T-helper 17 cell (primary cell): ENCODE measurements at regions not wholly inside any gene's neighbourhood (a gene's known extent, or its start where the extent isn't known, plus 50 kb on each side); places are given as distances from the start of the nearest gene placed in this dataset.
"Not testable (repeated sequence)": the region's sequence is repeated elsewhere in the genome, so short reads cannot be mapped to it uniquely, and the experiment has no call there.

ENCODE experiments used
- ATAC-seq: fragments of 150-1000 bp; cut with Tn5 transposase; 2 replicates; pipeline ENCODE4 v1.10.0; 2021; ENCODE audit warnings: mild to moderate bottlenecking, moderate library complexity
- DNase-seq, 3 donors: peaks; one replicate each; pipeline versions ENCODE4 v3.0.0 to v3.0.0-alpha.2; 2020 to 2021
- H3K9me3 ChIP-seq: one replicate; pipeline ENCODE4 v1.7.0; 2013; ENCODE audit warnings: low read length, mild to moderate bottlenecking; ENCODE audit not compliant: control insufficient read depth, poor library complexity, severe bottlenecking
- H3K27ac Mint-ChIP-seq: one replicate; pipeline ENCODE4 v1.8.0; 2022; ENCODE audit warnings: mild to moderate bottlenecking, moderate library complexity, mixed read lengths
- H3K27me3 Mint-ChIP-seq: one replicate; pipeline ENCODE4 v1.8.0; 2022; ENCODE audit warnings: mixed read lengths
- H3K36me3 Mint-ChIP-seq: one replicate; pipeline ENCODE4 v1.8.0; 2022; ENCODE audit warnings: low read depth, mixed read lengths
- H3K4me1 Mint-ChIP-seq: one replicate; pipeline ENCODE4 v1.8.0; 2022; ENCODE audit warnings: mild to moderate bottlenecking, mixed read lengths
- H3K4me3 Mint-ChIP-seq: one replicate; pipeline ENCODE4 v1.8.0; 2022; ENCODE audit warnings: mild to moderate bottlenecking, moderate library complexity, mixed read lengths

- Mint-ChIP-seq H3K4me1 (peaks cover 3% of the 10 kb centered on the region), H3K27me3 (peaks cover 18% of the 10 kb centered on the region), H3K27ac (no peak overlapping the region), H3K36me3 (no peaks in the 10 kb centered on the region), H3K4me3 (no peak overlapping the region)
- no peak for ATAC-seq
- no peak for DNase-seq
- H3K9me3 ChIP-seq: no peaks in the 10 kb centered on the region
Measured at GRCh38 chr10:30738416-30738815, 108.9 kb upstream of the LYZL2 start.

DNA sequence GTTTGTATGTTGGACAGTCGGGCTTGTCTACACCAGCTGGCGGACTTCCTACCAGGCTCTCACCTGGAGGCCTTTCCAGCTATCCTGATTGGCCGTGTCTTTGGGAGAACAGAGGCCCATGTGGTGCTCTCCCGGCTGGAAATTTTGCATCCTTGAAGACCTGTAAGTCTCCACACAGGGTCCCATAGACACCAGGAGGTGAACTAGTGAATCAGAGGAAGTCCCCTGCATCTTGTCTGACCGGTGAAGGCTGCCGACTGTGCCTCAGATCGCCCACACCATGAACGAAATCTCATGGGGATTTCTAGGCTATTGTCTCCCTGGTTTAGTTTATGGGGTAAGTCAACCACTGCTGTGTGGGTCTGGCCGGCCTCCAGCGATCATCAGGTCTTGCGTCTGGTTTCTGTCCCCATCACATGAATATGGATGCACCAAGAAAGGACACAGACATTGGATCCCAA lies 108.4 kb upstream of the LYZL2 start:
- ATAC-seq (no peak), DNase-seq (no peak)
- Mint-ChIP-seq H3K4me1 (peaks cover 3% of the 10 kb centered on the region), H3K36me3 (no peaks in the 10 kb centered on the region), H3K27ac (no peak overlapping the region), H3K27me3 (peaks cover 18% of the 10 kb centered on the region), H3K4me3 (no peak overlapping the region)
- no peaks in the 10 kb centered on the region for H3K9me3 ChIP-seq

DNA sequence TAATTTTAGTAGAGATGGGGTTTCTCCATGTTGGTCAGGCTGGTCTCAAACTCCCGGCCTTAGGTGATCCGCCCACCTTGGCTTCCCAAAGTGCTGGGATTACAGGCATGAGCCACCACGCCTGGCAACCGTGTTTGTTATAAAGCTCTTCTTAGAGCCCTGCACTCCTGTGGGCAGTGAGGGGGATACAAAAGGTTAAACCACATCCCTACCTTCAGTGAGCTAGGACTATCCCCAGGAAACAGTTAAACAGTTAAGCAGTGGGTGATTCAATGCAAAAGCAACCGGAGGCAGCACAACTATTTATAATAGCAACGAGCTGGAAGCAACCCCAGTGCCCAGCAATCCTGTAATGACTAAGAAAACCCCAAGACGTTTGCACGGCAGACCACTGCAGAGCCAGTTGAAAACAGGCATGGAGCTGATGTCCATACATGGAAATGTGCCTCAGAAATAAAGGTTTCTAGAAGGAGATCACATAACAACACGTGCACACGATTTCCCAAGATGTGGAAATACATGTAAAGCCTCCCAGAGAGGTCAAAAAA lies 107.2 kb upstream of the LYZL2 start:
- no peaks in the 10 kb centered on the region for H3K4me1 Mint-ChIP-seq
- no peak for ATAC-seq
- no peaks in the 10 kb centered on the region for H3K9me3 ChIP-seq
- DNase-seq: no peak
- H3K27ac Mint-ChIP-seq: no peak overlapping the region
- H3K4me3 Mint-ChIP-seq: no peak overlapping the region
- H3K36me3 Mint-ChIP-seq: no peaks in the 10 kb centered on the region
- peaks cover 22% of the 10 kb centered on the region for H3K27me3 Mint-ChIP-seq

DNA sequence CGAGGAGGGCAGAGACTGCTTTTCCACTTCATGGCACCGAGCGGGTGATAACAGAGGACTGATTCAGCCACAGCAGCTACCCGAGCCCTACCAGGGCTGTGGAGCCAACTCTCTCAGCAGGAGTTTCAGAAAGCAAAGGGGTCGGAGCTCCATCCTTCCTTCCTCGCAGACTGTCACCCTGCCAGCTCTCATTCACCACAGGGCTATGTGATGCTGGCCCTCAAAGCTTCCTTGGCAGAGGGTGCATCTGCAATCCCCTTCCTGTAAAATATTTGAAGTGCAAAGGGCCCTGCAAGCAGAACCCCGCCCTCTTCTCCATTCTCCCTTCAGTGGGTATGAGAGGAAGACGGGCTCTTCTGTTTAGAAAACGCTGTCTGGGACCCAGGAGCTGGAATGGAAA lies 105.3 kb upstream of the LYZL2 start:
- peaks cover 22% of the 10 kb centered on the region for H3K27me3 Mint-ChIP-seq
- peaks cover 3% of the 10 kb centered on the region for H3K36me3 Mint-ChIP-seq
- H3K4me3 Mint-ChIP-seq: no peak overlapping the region
- DNase-seq (no peak), ATAC-seq (no peak)
- H3K27ac Mint-ChIP-seq: no peak overlapping the region
- no peaks in the 10 kb centered on the region for H3K9me3 ChIP-seq
- H3K4me1 Mint-ChIP-seq: peaks cover 2% of the 10 kb centered on the region

DNA sequence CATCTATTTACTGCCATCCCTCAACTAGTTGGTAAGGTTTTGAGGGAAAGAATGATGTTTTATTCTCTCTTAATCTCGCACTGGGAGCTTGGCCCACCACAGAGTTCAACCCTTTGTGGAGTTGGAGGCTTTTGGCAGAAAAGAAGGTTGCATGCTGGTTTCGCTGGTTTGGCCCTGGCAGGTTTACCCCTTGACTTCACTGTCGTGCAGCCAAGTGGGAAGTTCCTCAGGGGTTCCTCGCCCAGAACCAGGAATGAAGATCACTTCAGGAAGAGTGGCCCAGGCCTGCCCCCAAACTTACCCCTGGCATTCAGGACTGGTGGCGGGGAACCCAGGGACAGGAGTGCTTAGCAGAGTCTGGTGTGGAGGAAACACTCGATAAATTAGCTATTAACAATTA lies 103.1 kb upstream of the LYZL2 start:
- no peak overlapping the region for H3K27ac Mint-ChIP-seq

GRCh38 chr10:30731963-30732362 lies 102.4 kb upstream of the LYZL2 start:
- no peak overlapping the region for H3K27ac Mint-ChIP-seq
- ATAC-seq: no peak
- H3K4me1 Mint-ChIP-seq: peaks cover 2% of the 10 kb centered on the region
- H3K36me3 Mint-ChIP-seq: peaks cover 3% of the 10 kb centered on the region
- peaks cover 14% of the 10 kb centered on the region for H3K27me3 Mint-ChIP-seq
- no peak overlapping the region for H3K4me3 Mint-ChIP-seq
- no peaks in the 10 kb centered on the region for H3K9me3 ChIP-seq
- DNase-seq: no peak

More for the DNA sequence above, 103.1 kb upstream of the LYZL2 start:
- Mint-ChIP-seq H3K36me3 (peaks cover 3% of the 10 kb centered on the region), H3K4me3 (no peak overlapping the region), H3K27me3 (peaks cover 18% of the 10 kb centered on the region), H3K4me1 (peaks cover 2% of the 10 kb centered on the region)
- H3K9me3 ChIP-seq: no peaks in the 10 kb centered on the region
- no peak for DNase-seq
- ATAC-seq: no peak

DNA sequence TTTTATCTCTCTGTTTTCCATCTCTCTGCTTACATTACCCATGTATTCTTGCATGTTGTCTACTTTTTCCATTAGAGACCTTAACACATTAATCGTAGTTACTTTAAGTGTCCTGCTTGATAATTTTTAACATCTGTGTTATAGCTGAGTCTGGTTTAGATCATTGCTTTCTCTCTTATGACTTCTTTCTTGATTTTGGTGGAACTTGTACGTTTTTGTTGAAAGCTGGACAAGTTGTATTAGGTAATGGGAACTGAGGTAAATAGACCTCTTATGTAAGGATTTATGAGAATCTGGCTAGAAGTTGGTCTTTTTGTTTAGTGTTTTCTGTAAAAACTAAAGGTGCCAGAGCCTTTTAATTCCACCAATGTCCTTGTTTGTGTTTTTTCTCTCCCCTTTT lies 100.8 kb upstream of the LYZL2 start:
- Mint-ChIP-seq H3K27ac (no peak overlapping the region), H3K4me3 (no peak overlapping the region), H3K36me3 (peaks cover 3% of the 10 kb centered on the region), H3K4me1 (peaks cover 4% of the 10 kb centered on the region), H3K27me3 (peaks cover 9% of the 10 kb centered on the region)
- no peak for ATAC-seq
- H3K9me3 ChIP-seq: no peaks in the 10 kb centered on the region
- DNase-seq: no peak

DNA sequence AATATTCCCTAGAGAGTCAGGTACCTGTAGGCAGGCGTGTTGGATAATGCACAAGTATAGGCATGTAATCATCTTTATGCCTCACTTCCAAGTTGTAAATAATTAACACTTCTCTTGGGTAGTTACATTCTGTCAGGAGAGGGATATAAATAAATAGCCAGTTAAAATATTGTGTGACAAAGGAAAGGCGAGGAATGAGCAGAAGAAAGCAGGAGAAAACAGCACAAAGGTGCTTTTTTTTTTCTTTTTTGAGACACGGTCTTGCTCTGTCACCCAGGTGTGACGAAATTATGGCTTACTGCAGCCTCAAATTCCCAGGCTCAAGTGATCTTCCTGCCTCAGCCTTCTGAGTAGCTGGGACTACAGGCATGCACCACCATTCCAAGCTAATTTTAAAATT lies 99.2 kb upstream of the LYZL2 start:
- H3K4me3 Mint-ChIP-seq: no peak overlapping the region
- DNase-seq (no peak), ATAC-seq (no peak)
- H3K4me1 Mint-ChIP-seq: peaks cover 4% of the 10 kb centered on the region
- H3K27me3 Mint-ChIP-seq: peaks cover 9% of the 10 kb centered on the region
- H3K36me3 Mint-ChIP-seq: peaks cover 3% of the 10 kb centered on the region
- H3K27ac Mint-ChIP-seq: no peak overlapping the region
- no peaks in the 10 kb centered on the region for H3K9me3 ChIP-seq

- Mint-ChIP-seq H3K27me3 (peaks cover 9% of the 10 kb centered on the region), H3K27ac (no peak overlapping the region), H3K36me3 (peaks cover 3% of the 10 kb centered on the region), H3K4me3 (no peak overlapping the region), H3K4me1 (peaks cover 4% of the 10 kb centered on the region)
- DNase-seq (no peak), ATAC-seq (no peak)
- no peaks in the 10 kb centered on the region for H3K9me3 ChIP-seq
Measured at GRCh38 chr10:30728127-30728526, 98.6 kb upstream of the LYZL2 start.

DNA sequence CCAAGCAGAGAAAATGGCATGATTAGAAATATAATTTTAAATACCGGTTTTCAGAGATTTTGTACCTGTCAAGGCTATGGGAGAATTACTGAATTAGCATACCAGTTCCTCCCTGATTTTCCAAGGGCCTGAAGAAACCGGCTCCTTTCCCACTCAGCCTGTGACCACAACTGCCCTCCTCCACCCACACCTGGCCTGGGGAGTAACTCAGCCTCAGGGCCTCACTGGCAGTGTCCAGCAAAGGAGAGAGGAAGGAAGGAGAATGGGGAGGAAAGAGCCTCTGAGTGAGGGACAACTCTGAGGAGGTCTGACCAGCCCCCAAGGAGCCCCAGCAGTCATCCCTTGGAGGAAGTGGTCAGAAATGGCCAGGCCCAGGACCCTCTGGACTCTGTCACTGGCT lies 98.0 kb upstream of the LYZL2 start:
- H3K27me3 Mint-ChIP-seq: peaks cover 4% of the 10 kb centered on the region
- H3K4me1 Mint-ChIP-seq: peaks cover 4% of the 10 kb centered on the region
- ATAC-seq: no peak
- DNase-seq: no peak
- H3K9me3 ChIP-seq: no peaks in the 10 kb centered on the region
- no peak overlapping the region for H3K4me3 Mint-ChIP-seq
- no peak overlapping the region for H3K27ac Mint-ChIP-seq
- H3K36me3 Mint-ChIP-seq: peaks cover 3% of the 10 kb centered on the region

DNA sequence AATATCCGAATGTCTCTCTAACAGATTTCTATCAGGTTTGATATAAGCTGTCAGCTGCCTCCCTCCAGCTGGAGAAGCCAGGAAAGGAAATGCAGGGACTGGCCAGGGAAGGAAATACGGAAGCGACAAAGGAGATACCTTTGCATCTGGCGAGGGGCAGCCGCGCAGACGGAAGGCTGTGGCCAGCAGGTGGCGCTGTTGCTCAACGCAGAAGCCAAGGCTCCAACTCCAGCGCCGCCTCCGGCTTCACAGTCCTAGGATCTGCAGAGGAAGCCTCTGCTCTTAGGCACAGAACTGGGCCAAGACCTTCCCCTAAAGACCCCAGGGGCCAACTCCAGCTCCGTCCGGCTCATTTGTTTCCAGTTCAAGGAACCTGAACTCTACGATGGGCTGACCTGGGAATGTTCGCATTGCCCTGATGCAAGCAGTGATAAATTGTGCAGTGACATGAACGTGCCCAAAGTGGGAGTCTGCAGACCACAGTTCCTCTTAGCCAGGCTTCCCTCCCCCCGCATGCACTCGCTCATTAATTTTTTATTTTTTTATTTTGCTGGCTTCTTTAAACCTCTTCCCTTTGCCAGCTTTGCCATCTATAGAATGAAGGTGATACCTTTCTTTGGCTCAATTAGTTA lies 97.3 kb upstream of the LYZL2 start:
- DNase-seq (peak; percentile 66 to 78 (median 76)), ATAC-seq (peak; percentile 96)
- H3K4me3 Mint-ChIP-seq: peak overlapping the region; percentile 33
- not testable (repeated sequence) for H3K4me1 Mint-ChIP-seq, H3K36me3 Mint-ChIP-seq, H3K27me3 Mint-ChIP-seq, H3K9me3 ChIP-seq, H3K27ac Mint-ChIP-seq

DNA sequence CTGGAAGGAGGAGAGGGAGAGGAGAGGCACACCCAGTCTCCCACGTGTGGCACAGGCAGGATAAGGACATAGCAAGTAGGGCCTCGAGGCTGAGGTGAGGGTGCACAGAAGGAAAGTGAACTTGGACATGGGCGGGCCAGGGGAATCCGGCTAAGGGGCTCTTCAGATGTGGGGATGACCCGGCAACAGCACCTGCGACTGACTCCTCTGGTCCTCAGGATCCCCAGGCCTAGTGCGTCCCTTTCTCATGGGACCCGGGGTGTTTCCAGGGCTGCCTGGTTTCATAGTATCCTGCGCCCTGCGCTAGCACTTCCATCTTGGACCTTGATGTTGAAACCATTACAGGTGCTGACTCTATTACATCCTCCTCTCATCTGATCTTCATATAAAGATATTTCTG lies 96.1 kb upstream of the LYZL2 start:
- H3K27ac Mint-ChIP-seq: no peak overlapping the region
- ATAC-seq (no peak), DNase-seq (no peak)
- H3K4me1 Mint-ChIP-seq: peaks cover 4% of the 10 kb centered on the region
- no peak overlapping the region for H3K4me3 Mint-ChIP-seq
- H3K36me3 Mint-ChIP-seq: peaks cover 3% of the 10 kb centered on the region
- peaks cover 4% of the 10 kb centered on the region for H3K27me3 Mint-ChIP-seq
- H3K9me3 ChIP-seq: no peaks in the 10 kb centered on the region

- H3K27me3 Mint-ChIP-seq: peaks cover 5% of the 10 kb centered on the region
- H3K4me1 Mint-ChIP-seq: peaks cover 2% of the 10 kb centered on the region
- no peak for ATAC-seq
- no peak for DNase-seq
- no peaks in the 10 kb centered on the region for H3K36me3 Mint-ChIP-seq
- H3K4me3 Mint-ChIP-seq: no peak overlapping the region
- H3K9me3 ChIP-seq: no peaks in the 10 kb centered on the region
- no peak overlapping the region for H3K27ac Mint-ChIP-seq
Measured at GRCh38 chr10:30724296-30724695, 94.7 kb upstream of the LYZL2 start.

DNA sequence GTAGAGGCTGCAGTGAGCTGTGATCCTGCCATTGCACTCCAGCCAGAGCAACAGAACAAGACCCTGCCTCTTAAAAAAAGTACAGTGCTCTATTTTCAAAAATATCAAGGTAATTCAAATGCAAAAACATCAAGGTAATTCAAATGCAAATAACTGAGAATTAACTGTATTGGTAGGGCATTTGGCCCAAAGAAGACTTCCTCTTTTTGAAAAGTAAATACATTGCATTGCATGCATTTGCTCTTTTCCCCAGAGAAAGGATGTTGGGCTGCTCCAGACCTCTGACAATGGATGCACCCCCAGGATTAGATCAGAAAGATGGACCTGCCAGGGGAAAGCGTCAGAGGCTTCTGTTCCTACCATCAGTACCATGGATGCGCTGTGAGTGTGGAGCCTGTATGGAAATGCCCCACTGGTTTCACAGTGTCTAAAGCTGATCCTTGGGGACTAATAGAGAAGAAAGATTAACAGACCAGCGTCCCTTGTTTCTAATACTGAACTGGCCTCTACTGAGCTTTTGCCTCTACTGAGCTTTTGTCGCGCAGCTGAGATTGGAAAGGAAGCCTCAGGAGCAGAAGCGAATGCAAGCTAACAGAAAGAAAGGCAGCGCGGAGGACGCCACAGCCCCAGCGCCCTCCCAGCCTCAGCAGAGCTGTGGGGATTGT lies 93.5 kb upstream of the LYZL2 start:
- no peaks in the 10 kb centered on the region for H3K9me3 ChIP-seq
- DNase-seq (no peak), ATAC-seq (no peak)
- no peaks in the 10 kb centered on the region for H3K36me3 Mint-ChIP-seq
- H3K27ac Mint-ChIP-seq: no peak overlapping the region
- H3K4me1 Mint-ChIP-seq: peaks cover 2% of the 10 kb centered on the region
- H3K4me3 Mint-ChIP-seq: no peak overlapping the region
- H3K27me3 Mint-ChIP-seq: peaks cover 12% of the 10 kb centered on the region
